NCI-H2107 treated with DMSO at 0.1 percent for 48 hours (cell line): ENCODE measurements at regions not wholly inside any gene's neighbourhood (a gene's known extent, or its start where the extent isn't known, plus 50 kb on each side); places are given as distances from the start of the nearest gene placed in this dataset.

Experiments
- DNase-seq: peaks from one replicate; lab custom pipeline; 2025; ENCODE audit not compliant: unreplicated experiment; lab: John Stamatoyannopoulos, UW

DNA sequence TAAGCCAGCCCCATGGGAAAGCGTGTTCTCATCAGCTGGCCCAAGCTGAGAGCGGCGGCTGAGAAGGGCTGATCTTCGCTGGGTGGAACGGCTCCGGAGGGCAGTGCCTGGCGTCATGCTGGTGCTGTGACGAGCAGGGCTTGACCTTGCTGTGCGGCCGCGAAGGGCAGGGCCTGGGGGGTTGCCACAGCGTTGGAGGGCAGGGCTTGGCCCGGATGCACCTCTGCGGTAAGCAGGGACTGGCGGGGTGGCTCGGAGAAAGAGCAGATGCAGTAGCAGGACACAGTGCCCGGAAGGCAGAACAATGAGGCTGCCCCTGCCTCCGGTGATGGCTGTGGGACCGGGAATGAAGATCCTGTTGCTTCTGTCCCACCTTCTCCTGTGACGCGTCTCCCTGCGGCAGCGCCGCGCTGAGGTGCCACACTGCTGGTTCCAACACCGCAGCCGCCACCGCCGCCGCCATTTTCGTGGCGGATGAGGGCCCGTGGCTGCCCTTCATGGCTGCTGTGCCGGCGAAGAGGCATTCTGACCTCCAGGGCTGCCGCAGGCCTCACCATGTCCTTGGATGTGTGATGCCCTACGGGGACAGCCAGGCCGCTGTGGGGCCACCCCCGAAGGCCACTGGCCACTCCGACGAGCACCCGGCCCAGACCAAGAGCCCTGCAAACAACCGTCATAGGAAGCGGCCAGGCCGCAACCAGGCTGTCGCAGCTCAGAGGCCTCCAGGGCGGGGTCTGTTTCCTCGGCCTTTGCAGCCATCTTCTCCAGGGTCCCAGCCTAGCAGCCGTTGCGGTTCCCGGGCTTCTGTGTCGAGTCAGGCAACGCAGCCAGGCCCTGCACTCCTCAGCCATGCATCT is 890.5 kb upstream of the CTNND2 start:
- no peak for DNase-seq

DNA sequence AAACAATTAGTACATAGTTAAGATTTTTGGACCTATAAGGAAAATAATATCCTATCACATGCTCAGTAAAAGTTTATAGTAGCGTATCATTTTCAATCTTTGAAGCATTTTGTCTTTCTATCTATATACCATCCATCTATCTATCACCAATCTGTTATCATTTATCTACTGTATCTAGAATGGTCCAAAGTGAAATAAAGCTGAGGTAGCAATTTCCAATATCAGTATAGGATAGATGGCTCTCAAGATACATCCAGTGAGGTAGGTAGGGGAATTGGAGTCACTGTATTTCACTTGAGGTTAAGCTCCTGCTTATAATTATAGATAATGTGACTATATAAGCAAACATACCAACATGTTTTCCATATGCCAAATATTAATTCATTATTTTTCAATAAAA is 889.1 kb upstream of the CTNND2 start:
- no peak for DNase-seq

DNA sequence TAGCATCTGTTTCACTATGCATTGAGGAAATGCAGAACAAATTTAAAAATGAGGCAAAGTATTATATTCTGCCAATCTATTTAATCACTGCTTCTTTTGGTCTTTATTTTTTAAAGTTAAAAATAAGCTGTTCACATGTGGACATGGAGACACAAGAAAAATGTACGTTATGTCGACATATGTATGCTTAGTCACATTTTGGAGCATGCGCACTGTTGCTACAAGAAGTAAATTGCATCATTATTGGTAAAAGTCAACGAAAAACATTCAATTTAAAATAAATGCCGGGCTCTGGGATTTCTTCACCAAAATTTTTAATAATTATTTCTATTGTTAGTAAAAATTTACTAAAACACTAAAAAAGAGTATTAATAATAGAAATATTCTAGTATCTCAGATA is 876.3 kb upstream of the CTNND2 start:
- no peak for DNase-seq

DNA sequence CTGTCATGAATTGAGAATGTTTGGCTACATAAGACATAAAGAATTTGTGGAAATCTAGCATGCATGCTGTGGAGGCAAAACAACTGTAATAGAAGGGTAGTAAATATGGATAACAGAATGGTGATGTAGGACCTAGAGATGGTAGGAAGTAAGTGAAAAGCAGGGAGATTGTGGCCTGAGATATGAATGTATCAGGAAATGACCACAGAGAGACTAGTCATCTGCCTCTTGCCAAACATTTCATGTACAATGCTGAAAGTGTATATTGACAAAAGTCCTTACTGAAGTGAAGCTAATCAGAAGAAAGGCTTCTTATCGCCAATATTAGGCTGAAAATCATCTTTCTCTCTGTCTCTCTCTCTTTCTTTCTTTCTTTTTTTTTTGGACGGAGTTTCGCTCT is 873.1 kb upstream of the CTNND2 start:
- no peak for DNase-seq

DNA sequence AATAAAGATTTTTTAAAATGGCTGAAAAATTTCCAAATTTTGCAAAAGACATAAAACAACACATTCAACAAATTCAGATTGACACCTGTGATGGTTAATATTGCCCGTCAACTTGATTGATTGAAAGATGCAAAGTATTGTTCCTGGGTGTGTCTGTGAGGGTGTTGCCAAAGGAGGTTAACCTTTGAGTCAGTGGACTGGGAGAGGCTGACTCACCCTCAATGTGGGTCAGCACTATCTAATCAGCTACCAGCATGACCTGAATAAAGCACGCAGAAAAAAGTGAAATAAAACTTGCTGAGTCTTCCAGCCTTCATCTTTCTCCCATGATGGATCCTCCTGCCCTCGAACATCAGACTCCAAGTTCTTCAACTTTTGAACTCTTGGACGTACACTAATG is 868.0 kb upstream of the CTNND2 start:
- DNase-seq, result no peak

DNA sequence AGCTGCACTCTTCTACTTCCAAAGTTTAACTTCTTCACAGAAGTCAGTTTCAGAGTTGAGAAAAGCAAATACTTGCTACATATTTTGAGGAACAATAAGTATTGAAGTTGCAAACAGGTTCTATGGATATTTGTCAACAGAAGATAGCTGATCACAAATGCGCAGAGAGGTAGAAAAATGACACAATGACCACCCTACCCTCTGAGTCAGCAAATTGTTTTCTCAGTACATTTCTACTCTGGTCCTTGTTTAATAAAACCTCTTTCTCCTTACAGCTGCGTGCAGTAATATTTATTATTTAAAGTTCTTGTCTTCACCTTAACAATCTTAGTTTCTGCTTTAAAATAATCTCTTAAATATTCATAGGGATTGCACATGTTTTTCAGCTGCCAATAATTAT is 855.1 kb upstream of the CTNND2 start:
- DNase-seq, result no peak

DNA sequence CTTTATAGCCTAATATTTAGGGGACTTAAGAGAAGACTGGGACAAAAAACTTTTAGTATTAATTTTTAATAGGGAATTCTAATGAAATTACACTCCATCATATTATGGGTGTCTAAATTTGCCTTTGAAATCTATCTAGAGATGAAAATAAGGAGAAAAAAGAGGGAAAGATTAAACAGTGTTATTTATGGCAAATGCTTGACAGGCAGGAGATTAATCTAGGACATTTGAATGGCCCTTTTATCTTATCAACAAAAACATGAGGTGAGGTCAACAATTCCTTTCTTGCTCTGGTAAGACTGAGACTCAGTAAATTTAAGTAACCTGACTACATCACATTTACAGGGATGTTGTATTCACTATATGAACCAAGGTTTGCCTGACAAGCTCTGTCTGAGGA is 852.8 kb upstream of the CTNND2 start:
- DNase-seq, result no peak

DNA sequence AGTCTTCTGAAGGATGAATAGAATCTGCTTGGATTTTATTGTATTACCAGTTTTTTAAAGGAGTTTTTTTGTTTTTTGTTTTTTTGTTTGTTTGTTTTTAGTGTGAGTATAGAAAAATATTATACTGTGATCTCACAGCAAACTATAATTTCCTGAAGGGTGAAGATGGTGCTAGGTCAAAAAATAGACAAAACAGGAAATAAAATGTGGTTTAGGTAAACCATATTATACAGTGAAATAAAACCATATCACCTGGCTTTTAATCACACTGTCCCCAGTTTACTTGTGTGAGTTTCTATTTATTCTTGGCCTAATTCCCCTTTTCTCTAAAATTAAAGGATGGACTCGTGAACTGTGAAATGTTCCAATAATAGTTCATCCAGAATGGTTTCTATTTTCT is 841.3 kb upstream of the CTNND2 start:
- DNase-seq, result no peak

DNA sequence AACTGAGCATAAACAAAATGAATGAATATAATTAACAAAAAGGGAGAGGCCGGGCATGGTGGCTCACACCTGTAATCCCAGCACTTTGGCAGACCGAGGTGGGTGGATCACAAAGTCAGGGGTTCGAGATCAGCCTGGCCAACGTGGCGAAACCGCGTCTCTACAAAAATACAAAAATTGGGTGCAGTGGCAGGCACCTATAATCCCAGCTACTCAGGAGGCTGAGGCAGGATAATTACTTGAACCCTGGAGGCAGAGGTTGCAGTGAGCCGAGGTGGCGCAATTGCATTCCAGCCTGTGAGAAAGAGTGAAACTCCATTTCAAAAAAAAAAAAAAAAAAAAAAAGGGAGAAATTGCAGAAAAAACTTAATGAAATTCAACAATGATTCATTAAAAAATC is 839.3 kb upstream of the CTNND2 start:
- DNase-seq, result no peak

DNA sequence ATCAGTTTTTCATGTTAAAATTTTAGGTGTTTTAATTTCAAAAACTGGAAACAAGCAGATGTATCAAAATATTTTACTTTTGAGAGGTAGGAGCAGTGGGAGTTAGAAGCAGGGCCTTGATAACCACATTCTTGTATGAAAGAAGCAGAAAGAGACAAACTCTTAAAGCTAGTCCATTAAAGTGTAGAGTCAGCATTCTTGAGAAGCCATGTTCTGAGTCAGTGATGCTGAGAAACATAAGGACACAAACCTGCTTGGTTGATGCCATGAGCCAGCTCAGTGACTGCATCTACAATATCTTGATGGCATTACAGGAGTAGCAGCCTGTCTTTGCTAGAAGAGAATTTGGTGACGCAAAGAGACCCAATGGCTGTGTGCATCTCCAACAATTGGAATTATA is 826.1 kb upstream of the CTNND2 start:
- no peak for DNase-seq

DNA sequence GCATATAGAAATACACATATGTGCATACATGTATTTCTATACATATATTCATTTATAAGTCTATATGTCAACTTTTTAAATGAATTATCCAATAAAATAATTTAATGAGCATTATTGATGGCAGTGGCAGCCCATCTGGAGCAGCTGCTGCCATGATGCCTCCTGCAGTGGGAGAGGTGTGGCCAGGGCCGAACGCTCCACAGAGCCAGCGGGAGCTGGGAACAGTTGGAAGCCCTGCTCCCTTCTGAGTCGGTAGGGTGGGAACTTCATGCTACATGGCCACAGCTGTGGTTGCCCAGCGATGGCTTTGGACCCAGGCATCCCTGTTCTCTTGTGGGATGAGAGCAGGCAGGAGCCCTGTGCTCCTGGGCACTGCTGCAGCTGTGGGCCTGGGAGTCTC is 812.4 kb upstream of the CTNND2 start:
- no peak for DNase-seq

DNA sequence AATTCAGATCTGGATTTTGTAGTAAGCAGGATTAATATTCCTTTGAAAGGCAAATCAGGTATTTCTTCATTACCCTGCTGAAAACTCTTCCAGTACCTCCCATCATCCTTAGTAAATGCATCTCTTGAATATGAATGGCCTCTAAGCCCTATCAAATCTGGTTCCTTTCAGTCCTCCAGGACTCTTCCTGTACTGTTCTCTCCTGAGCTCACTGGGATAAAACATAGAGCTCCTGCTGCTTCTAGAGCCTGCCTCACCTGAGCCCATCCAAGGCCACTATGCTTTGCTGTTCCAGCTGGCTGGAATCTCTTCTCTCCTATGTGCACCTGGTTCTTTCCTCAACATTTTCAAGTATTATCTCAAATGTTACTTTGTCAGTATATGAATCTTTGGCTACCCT is 803.3 kb upstream of the CTNND2 start:
- no peak for DNase-seq

DNA sequence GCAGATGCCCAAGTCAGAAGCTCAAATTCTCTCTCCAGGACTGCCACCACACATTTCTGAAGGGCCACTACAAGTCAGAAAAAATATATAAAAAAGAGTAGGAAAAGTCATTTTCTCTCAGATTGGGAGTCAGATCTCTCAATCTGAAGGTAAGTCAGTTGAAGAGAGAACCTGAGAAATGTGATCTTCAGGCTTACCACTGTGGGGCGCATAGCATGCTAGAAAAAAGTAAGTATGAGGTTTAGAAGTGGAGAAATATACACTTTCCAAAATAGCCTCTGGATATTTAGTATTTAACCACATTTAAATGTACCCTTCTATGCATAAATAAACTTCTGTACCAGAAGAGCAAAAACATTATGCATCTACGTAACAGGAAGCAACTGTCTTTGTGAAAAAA is 800.7 kb upstream of the CTNND2 start:
- no peak for DNase-seq

DNA sequence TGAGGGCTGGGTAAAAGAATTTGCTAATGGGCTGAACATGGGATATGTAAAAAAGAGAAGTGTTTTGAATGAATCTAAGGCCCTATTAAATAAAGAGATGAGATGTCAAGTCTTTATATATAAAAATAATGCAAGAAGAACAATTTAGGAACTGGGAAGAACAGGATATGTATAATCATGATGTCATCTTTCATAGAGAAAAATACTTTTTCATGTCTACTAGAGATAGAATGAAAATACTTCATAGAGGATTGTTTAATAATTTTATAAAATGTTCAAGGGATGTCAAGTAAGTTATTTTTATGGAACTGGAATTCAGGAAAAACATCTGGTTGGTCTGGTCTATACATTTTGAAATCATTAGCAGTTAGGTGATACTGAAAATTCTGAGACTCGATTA is 799.0 kb upstream of the CTNND2 start:
- no peak for DNase-seq

DNA sequence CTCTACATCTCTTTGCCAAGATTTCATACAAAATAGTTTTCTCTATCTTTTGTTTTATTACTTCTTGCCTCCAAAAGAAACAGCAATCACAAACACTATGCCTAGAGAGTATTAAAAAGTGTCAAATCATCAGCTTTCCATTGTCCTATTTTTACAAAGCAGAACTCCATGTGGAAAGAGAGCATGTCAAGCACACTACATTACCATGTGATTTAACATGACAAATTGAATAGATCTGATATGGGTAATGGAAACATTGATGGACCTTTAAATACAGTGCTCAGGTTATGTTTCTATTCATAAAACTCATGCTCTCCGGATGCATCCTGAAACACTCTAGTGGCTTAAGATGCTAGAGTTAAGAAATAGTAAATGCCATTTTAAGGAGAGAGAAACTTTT is 791.4 kb upstream of the CTNND2 start:
- DNase-seq, result no peak

DNA sequence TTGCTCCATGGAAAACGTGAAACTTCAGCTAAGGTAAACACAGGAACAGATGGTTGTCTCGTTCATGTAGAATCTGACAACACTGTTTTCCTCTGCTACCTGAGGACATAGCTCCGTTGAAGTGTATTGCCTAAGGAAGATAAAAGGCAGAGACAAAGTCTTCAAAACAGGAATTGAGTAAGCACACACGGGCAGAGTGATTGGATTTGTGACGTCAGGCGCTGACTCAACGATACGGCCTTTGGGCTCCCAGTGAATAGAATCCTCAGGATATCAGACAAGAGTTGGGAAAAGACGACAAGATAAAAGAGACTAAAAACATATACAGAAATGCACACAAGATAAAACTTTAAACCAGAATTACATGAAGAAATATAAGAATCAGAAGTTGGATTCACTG is 787.1 kb upstream of the CTNND2 start:
- no peak for DNase-seq

DNA sequence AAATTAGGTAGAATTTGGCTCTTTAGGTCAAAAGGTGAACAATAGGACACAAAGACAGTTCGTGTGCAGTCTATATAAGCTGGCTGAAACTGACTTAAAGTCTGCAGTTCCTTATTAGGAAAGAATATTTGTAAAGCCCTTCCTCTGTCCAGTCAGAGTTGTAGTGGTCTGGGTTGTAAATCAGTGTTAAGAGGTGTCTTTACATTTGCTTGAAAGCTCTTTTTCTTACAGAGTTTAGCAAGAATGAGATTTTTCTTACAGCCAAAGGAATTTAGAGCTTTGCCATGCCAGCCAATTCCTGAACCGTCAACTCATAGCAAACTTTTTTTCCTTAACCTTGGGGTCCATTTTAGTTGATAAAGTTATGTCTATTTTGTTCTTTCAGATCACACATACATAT is 786.1 kb upstream of the CTNND2 start:
- DNase-seq, result no peak

DNA sequence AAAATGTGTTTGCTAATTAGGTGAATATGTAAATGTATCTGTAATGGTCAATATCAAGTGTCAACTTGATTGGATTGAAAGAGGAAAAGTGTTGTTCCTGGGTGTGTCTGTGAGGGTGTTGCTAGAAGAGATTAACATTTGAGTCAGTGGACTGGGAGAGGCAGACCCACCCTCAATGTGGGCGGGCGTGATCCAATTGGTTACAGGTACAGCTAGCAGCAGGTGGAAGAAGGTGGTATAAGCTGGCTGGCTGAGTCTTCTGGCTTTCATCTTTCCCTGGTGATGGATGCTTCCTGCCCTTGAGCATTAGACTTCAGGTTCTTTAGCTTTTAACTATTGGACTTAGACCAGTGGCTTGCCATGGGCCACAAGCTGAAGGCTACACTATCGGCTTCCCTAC is 779.0 kb upstream of the CTNND2 start:
- DNase-seq, result no peak

DNA sequence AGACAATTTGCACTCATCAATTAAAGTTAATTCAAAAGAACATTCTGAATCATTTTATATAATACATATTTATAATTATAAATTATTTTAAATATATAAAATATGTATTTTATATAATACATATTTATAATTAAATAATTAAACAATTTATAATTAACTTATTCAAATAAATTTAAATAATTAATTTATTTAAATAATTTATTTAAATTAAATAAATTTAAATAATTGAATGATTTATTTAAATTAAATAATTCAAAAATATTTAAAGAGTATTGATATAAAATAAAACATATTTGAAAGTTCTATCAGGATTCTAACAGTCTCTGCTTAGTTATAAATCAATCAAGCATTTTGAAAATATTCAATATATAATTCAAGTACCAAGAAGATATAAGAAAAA is 775.5 kb upstream of the CTNND2 start:
- no peak for DNase-seq

DNA sequence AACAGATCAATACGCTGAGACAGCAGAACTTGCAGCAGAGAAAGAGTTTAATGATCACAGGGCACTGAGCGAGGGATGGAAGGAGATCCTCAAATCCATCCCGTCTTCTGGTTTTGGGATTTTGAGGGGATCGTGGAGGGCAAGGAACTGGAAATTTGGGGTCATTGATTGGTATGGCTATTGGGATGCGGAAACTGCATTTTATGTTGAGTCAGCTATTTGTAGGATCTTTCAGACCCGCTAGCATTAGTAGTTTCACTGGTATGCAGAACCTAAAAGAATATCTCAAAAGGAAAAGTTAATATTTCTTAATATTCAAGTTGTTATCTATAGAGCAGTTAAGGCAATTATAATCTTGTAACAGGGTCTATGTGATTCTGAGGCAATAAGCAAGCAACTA is 771.7 kb upstream of the CTNND2 start:
- no peak for DNase-seq

DNA sequence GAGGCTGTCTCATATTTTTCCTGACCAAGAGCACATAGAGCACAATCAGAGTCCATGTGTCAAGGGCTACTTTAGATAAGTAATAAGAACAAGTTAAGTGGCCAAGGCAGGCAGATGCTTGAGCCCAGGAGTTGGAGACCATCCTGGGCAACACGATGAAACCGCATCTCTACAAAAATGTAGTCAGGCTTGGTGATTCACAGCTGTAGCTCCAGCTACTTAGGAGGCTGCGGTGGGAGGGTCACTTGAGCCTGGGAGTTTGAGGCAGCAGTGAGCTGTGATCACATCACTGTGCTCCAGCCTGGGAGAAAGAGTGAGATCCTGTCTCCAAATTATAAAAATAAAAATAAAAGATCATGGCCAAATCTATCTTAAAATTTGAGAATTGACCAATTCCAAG is 767.9 kb upstream of the CTNND2 start:
- DNase-seq, result no peak

DNA sequence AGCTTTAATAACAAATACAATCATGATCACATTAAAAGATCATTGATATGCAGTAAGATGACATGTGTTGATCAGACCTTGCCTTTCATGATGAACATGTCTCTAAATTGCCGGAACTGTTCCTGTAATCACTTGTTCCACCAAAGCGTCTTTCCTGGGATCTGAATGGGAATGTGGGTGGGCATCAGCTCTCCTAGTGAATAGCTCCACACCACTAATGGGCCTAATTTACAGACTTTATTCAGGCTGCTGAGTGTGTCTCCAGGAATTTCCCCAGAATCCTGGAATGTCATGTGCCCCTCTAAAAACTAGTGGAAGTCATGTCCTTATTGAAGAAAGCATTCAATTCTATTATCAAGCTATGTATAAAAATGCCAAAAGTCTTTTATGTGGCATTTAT is 765.1 kb upstream of the CTNND2 start:
- DNase-seq, result no peak

DNA sequence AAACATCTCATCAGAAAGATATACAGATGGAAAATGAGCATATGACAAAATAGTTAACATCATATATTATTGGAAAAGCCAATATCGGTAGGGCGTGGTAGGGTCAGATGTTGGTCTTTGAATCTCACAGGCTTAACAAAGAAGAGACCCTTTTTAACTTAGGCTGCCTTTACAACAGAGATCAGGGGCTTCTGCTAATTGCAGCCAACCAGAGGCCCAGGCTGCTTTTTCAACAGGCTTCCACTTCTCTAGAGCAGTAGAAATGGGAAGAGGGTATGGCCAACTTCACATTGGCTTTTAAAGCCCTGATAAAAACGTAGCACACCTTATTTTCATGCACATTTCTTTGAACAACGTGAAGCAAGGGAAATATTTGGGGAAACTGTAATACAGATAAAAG is 764.3 kb upstream of the CTNND2 start:
- no peak for DNase-seq
